HG02642 (cell line): ENCODE measurements at regions not wholly inside any gene's neighbourhood (a gene's known extent, or its start where the extent isn't known, plus 50 kb on each side); places are given as distances from the start of the nearest gene placed in this dataset.
"Not testable (repeated sequence)": the region's sequence is repeated elsewhere in the genome, so short reads cannot be mapped to it uniquely, and the experiment has no call there.

Experiments
- ATAC-seq: cut with Tn5 transposase; IDR thresholded peaks from one replicate; pipeline ENCODE4 v1.9.1; 2021; ENCODE audit warnings: mild to moderate bottlenecking; ENCODE audit not compliant: unreplicated experiment, poor library complexity

DNA sequence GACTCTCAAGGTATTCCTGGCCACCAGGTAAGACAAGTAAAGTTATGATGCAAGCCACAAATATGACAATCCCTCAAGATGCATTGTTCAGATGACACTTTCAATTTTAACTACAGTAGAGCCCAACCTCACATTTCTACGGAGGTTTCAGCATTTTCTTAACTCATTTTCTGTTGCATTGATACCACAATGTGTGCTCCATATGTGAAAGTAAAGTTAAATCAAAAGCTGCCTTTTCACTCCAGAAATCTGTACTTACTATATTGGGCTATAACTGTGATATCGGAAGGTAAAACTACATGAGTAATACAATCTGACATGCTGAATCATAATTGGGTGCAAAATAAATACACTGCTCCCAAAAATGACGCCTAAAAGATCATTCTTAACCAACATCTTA is 333.6 kb upstream of the MEF2C start:
- ATAC-seq = no peak

- no peak for ATAC-seq
These were observed 330.6 kb upstream of the MEF2C start for GRCh38 chr5:89213573-89213972.

GRCh38 chr5:89211836-89212235 is 328.9 kb upstream of the MEF2C start:
- no peak for ATAC-seq

- no peak for ATAC-seq
These were observed 325.8 kb upstream of the MEF2C start for GRCh38 chr5:89208811-89209210.

DNA sequence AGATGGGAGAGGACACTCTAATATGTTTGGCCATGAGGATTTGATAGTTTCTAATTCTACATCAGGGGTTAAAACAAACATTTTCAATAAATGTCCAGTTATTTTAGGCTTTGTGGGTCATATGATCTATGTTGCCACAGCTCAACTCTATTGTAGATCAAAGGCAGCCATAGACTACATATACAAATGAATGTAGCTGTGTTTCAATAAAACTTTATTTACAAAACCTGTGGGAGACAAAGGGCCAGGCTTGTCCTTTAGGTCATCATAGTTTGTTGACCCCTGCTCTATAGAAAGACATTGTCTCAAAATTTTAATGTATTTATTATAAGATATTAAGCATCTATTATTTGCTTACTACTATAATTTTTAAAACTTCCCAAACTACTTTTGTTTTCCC is 325.4 kb upstream of the MEF2C start:
- ATAC-seq = no peak

DNA sequence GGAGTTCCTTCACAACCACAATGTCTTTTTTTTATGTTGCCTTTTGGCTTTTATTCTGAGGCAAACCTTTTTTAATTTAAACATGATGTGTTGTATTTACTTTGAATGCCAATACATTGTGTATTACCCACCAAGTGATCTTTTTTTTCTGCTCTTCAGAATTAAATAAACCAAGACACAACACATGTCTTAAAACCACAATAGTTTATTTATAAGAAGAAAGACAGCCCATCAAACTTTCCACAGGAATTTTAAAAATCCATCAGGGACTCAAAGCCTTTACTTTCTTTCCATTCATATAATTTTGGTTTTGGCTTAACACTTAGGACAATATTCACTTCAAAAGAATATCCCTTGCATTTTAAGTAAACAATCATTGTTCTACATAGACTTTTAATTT is 321.8 kb upstream of the MEF2C start:
- ATAC-seq = no peak

- no peak for ATAC-seq
These were observed 320.6 kb upstream of the MEF2C start for GRCh38 chr5:89203611-89204010.

GRCh38 chr5:89200899-89201298 is 317.9 kb upstream of the MEF2C start:
- ATAC-seq = no peak

- ATAC-seq = no peak
These were observed 316.3 kb upstream of the MEF2C start for GRCh38 chr5:89199306-89199705.

DNA sequence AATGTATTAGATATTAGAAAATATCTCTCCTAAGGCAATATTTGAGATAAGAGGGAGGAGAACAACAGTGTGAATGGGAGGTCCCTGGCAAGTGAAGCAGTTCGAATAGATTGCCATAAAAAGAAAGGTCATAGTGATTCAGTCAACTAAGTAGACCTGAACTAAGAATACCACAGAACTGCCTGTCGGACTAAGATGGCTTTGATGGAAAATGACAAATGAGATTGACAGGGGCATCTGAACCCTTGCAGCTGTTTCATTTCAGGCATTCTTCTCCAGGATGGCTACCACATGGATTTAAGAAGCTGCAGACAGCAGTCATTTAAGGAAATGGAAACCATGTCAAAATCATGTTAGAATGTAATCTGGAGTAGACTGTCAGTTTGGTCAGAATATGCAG is 308.4 kb upstream of the MEF2C start:
- ATAC-seq = no peak

DNA sequence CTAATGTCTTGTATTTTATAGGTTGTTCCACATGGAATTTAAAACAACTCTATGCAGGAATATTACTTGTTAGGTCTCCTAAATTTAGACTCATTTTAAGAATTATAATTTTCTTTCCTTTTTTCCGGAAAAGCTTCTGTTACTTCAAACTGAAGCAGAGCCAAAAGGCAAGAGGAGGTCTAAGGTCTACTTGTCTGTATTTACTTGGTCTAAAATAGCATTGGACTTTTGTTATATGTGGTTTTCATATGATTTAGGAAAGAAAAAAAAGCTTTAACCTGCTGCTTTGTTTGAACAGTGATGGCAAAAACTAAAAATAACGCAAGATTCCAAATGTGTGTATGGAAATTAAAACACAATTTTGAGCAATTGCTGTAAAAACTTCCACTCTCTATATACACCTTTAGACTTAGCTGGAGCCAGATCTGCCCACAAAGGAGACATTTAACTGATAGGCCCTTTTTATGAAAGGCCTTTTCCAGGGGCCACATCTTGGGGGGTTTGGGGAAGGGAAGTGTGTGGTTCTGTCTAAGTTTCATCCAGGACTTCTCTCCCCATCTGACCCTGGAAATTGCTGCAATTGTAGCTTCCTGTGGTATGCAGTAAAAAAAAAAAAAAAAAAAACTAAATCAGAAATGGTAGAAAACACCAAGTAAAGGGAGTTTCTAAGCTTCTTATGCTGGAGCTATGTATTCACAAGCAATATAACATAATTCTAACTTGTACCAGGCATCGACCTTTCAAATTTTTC is 307.7 kb upstream of the MEF2C start:
- no peak for ATAC-seq

GRCh38 chr5:89187883-89188465 is 305.0 kb upstream of the MEF2C start:
- no peak for ATAC-seq

DNA sequence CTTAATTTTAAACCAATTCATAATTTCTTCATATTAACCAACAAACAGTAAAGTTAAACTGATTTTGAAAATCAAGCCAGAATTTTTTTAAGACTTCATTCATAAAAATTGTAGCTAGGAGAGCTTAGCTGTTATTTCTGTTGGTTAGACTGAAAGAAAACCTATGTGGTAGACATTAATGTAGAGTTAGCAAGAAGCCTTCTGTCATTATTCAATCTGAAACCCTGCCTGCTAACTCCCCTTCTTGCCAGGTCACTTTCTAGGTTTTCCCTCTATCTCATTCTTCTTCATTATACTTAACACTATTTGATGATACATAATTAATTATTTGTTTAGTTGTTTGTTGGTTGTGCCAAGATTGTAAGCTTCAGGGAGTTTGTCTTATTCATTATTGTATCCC is 304.3 kb upstream of the MEF2C start:
- no peak for ATAC-seq

DNA sequence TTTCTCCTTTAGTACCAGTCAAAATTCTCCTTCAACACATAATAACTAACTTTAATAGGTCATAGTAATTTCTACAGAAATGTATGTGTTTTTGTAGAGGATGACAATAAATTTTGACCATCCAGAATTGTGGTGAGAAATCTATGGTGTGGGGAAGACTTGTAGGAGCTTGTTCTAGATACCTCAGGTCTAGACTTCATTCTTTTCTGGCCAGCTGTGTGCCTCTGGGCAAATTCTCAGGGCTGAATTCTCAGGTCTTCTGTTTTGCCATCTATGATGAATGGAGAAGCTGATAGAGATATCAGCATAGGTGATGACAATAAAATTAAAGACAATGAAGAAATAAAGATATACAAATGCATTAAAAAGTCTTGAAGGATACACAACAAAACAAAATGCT is 298.6 kb upstream of the MEF2C start:
- no peak for ATAC-seq

GRCh38 chr5:89179731-89180130 is 296.7 kb upstream of the MEF2C start:
- ATAC-seq = no peak

DNA sequence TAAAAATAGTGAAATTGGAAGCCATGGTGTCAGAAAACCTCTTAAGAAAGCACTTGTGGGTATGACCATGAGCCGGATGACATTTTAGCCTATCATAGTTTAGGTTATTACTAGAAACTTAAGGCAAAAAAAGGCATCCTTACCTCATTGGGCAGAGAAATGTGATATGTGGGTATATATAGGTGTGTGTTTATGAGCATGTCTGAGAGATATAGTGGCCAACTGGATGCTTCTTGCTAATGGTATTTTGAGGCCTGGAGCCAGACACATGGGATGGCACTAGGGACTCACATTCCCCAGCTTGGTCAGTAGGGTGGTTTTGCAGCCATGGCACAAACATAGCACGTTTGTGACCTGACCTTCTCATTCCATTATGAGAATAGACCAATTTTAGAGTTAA is 295.6 kb upstream of the MEF2C start:
- ATAC-seq = no peak

DNA sequence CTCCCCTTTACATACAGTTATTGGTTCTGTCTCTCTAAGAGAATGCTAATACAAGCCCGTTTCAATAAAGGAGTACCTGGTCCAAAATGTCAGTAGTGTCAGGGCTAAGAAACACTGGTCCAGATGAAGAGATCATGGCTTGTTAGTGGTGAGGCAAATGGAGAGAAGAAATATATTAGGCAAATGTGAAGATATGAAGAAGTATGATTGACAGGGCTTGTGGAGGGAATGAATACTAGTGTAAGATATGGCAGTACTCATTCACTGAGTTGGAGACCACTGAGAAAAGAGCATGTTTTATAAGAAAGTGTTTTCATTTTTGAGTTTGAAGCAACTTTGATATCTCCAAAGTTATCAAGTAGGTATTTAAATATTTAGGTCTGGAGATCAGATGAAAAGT is 290.5 kb upstream of the MEF2C start:
- no peak for ATAC-seq

DNA sequence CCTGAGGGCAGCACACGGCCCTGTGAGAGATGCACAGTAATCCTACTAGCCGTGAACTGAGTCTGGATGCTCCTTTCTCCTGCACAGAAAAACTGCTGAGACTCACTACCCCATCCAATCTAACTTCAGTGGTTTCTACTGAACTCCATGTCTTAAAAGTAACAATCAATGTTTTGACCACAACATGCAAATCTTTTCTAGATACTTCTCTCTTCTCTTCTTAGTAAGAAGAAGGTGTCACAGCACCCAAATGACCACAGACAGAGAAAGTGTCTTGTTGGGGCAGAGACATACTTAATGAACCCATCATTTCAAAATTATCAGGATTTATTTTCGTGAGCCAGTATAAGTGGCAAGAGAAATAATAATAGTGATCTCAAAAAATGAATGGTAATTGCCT is 285.8 kb upstream of the MEF2C start:
- peak; percentile 84 for ATAC-seq

DNA sequence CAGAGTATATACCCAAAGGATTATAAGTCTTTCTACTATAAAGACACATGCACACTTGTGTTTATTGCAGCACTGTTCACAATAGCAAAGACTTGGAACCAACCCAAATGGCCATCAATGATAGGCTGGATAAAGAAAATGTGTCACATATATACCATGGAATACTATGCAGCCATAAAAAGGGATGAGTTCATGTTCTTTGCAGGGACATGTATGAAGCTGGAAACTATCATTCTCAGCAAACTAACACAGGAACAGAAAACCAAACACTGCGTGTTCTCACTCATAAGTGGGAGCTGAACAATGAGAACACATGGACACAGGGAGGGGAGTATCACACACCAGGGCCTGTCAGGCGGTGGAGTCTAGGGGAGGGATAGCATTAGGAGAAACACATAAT is 281.7 kb upstream of the MEF2C start:
- not testable (repeated sequence) for ATAC-seq

GRCh38 chr5:89156226-89156625 is 273.2 kb upstream of the MEF2C start:
- ATAC-seq = no peak

GRCh38 chr5:89147031-89147430 is 264.0 kb upstream of the MEF2C start:
- no peak for ATAC-seq

DNA sequence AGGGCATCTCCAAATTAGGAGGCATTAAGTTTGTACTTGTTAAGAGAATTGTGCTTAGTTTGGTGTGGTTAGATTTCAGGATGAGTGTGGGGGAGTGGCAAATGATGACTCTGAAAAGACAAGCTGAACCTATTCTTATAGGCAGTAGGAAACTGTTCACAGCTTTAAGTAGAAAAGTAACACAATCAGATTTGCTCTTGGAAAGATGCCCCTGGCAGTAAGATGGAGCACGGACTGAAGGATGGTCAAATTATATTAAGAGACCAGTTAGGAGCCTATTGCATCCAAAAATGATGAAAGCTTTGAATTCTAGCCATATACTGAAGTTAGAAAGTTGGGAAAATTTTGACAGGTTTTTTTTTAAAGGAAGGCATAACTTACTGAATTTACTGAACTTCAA is 254.2 kb upstream of the MEF2C start:
- no peak for ATAC-seq
